H1 (cell line): ENCODE measurements at regions not wholly inside any gene's neighbourhood (a gene's known extent, or its start where the extent isn't known, plus 50 kb on each side); places are given as distances from the start of the nearest gene placed in this dataset.
"Not testable (repeated sequence)": the region's sequence is repeated elsewhere in the genome, so short reads cannot be mapped to it uniquely, and the experiment has no call there.

ENCODE experiments used
- CTCF ChIA-PET: fragments of 300-600 bp; sonication (Branson Sonifier 250); formaldehyde crosslinking; loops from one replicate; lab custom pipeline; 2021; ENCODE audit not compliant: partially characterized antibody; lab: Charles Lee
- POLR2A ChIA-PET: fragments of 300-600 bp; sonication (Branson Sonifier 250); formaldehyde crosslinking; loops from one replicate; lab custom pipeline; 2021; ENCODE audit warnings: inconsistent platforms; ENCODE audit not compliant: partially characterized antibody; lab: Charles Lee
- DNase-seq, 2 experiments: peaks; one replicate each; pipeline versions ENCODE4 v3.0.0 to v3.0.0-alpha.2; 2010 to 2022; ENCODE audit warnings: low spot score in 2 of 2, low read depth in 1 of 2, mixed read lengths in 1 of 2
- FAIRE-seq: peaks from 2 replicates; lab custom pipeline; 2011; peaks lifted over from hg19 to GRCh38; lab: Jason Lieb, UNC
- H2AFZ ChIP-seq: 2 replicates; pipeline ENCODE4 v1.8.1; 2012; ENCODE audit warnings: low read length, inconsistent platforms
- H2AK5ac ChIP-seq: 2 replicates; pipeline ENCODE4 v1.6.1; 2013; ENCODE audit warnings: low read depth, low read length
- H2BK120ac ChIP-seq: replicated peaks from 2 replicates; pipeline ENCODE3; 2013; ENCODE audit warnings: low read depth, low read length, inconsistent platforms
- H2BK12ac ChIP-seq: 2 replicates; pipeline ENCODE4 v1.6.1; 2013; ENCODE audit warnings: low read depth, low read length
- H2BK15ac ChIP-seq: 2 replicates; pipeline ENCODE4 v1.6.1; 2013; ENCODE audit warnings: low read length
- H2BK20ac ChIP-seq: 2 replicates; pipeline ENCODE4 v1.6.1; 2013; ENCODE audit warnings: low read length
- H2BK5ac ChIP-seq: 2 replicates; pipeline ENCODE4 v1.6.1; 2013; ENCODE audit warnings: low read depth, low read length
- H3K14ac ChIP-seq: 2 replicates; pipeline ENCODE4 v1.6.1; 2013; ENCODE audit warnings: inconsistent platforms; ENCODE audit not compliant: insufficient read length
- H3K18ac ChIP-seq: 2 replicates; pipeline ENCODE4 v1.6.1; 2013; ENCODE audit warnings: low read length; ENCODE audit errors: extremely low read depth
- H3K23ac ChIP-seq: 2 replicates; pipeline ENCODE4 v1.6.1; 2013; ENCODE audit warnings: inconsistent platforms; ENCODE audit not compliant: insufficient read length
- H3K23me2 ChIP-seq: 2 replicates; pipeline ENCODE4 v1.6.1; 2013; ENCODE audit warnings: low read depth, low read length
- H3K27ac ChIP-seq: 2 replicates; pipeline ENCODE4 v1.6.1; 2011; ENCODE audit warnings: low read depth, low read length, inconsistent platforms
- H3K27me3 ChIP-seq, 4 experiments: replicated peaks in 1 of 4; 1 replicate in 1 of 4; 2 replicates in 3 of 4; pipeline versions ENCODE4 v1.6.1 to v1.8.1; 2011 to 2013; ENCODE audit warnings: low read length in 3 of 4, mild to moderate bottlenecking in 3 of 4, inconsistent platforms in 2 of 4, mixed read lengths in 2 of 4, moderate library complexity in 1 of 4; ENCODE audit not compliant: control insufficient read depth in 3 of 4, insufficient read depth in 3 of 4; ENCODE audit errors: extremely low read depth in 1 of 4
- H3K36me3 ChIP-seq, 4 experiments: 2 replicates each; pipeline versions ENCODE4 v1.6.1 to v1.8.1; 2011 to 2013; ENCODE audit warnings: mild to moderate bottlenecking in 4 of 4, low read length in 3 of 4, moderate library complexity in 2 of 4, control low read depth in 1 of 4, inconsistent platforms in 1 of 4; ENCODE audit not compliant: insufficient read depth in 4 of 4, control insufficient read depth in 2 of 4
- H3K4ac ChIP-seq: replicated peaks from 2 replicates; pipeline ENCODE3; 2013; ENCODE audit warnings: low read length, low read depth, mixed read lengths, inconsistent platforms; ENCODE audit not compliant: insufficient read length
- H3K4me1 ChIP-seq, 4 experiments: replicated peaks in 1 of 4; 1 replicate in 1 of 4; 2 replicates in 3 of 4; pipeline versions ENCODE4 v1.6.1 to v1.8.1; 2011 to 2013; ENCODE audit warnings: low read length in 3 of 4, inconsistent platforms in 2 of 4, mixed read lengths in 1 of 4; ENCODE audit not compliant: insufficient read depth in 4 of 4, control insufficient read depth in 3 of 4
- H3K4me2 ChIP-seq, 2 experiments: 2 replicates each; pipeline versions ENCODE4 v1.6.1 to v1.8.1; 2011 to 2013; ENCODE audit warnings: low read depth in 2 of 2, low read length in 2 of 2, control low read depth in 1 of 2, inconsistent platforms in 1 of 2, mild to moderate bottlenecking in 1 of 2; ENCODE audit not compliant: insufficient read depth in 1 of 2
- H3K4me3 ChIP-seq, 4 experiments: fragments of 200-600, 300-600 bp in 1 of 4; sonication (generic), shearing (Covaris generic), sonication (Bioruptor Twin) in 1 of 4; 2 replicates each; pipeline versions ENCODE4 v1.5.1 to v1.8.1; 2011 to 2016; ENCODE audit warnings: low read length in 4 of 4, low read depth in 3 of 4, control low read depth in 2 of 4, inconsistent platforms in 2 of 4, mild to moderate bottlenecking in 2 of 4, mixed read lengths in 1 of 4, moderate library complexity in 1 of 4; ENCODE audit not compliant: insufficient read depth in 2 of 4; ENCODE audit errors: extremely low read depth in 1 of 4
- H3K56ac ChIP-seq: replicated peaks from 2 replicates; pipeline ENCODE3; 2013; ENCODE audit warnings: low read depth, mild to moderate bottlenecking, mixed read lengths, low read length, inconsistent platforms; ENCODE audit not compliant: insufficient read length
- H3K79me1 ChIP-seq: 2 replicates; pipeline ENCODE4 v1.6.1; 2013; ENCODE audit warnings: low read depth, low read length, control low read depth
- H3K79me2 ChIP-seq, 2 experiments: 2 replicates each; pipeline versions ENCODE4 v1.6.1 to v1.8.1; 2012 to 2013; ENCODE audit warnings: low read length in 2 of 2, mild to moderate bottlenecking in 2 of 2, inconsistent platforms in 1 of 2; ENCODE audit not compliant: insufficient read depth in 2 of 2, control insufficient read depth in 1 of 2
- H3K9ac ChIP-seq, 4 experiments: replicated peaks in 1 of 4; 1 replicate in 1 of 4; 2 replicates in 3 of 4; pipeline versions ENCODE4 v1.6.1 to v1.8.1; 2011 to 2013; ENCODE audit warnings: low read depth in 3 of 4, low read length in 3 of 4, control low read depth in 2 of 4, mild to moderate bottlenecking in 2 of 4, moderate library complexity in 2 of 4, inconsistent platforms in 1 of 4; ENCODE audit errors: extremely low read depth in 1 of 4
- H3K9me3 ChIP-seq, 2 experiments: 2 replicates each; pipeline versions ENCODE4 v1.6.1 to v1.8.1; 2012 to 2013; ENCODE audit warnings: mild to moderate bottlenecking in 2 of 2, moderate library complexity in 2 of 2, control low read depth in 1 of 2, inconsistent platforms in 1 of 2, low read depth in 1 of 2, low read length in 1 of 2, mixed read lengths in 1 of 2; ENCODE audit not compliant: insufficient read depth in 2 of 2
- H4K20me1 ChIP-seq, 2 experiments: replicated peaks in 1 of 2; 2 replicates each; pipeline versions ENCODE3 to v1.8.1; 2011 to 2013; ENCODE audit warnings: inconsistent platforms in 2 of 2, low read length in 2 of 2, mild to moderate bottlenecking in 1 of 2; ENCODE audit not compliant: insufficient read depth in 2 of 2, control insufficient read depth in 1 of 2
- H4K5ac ChIP-seq: 2 replicates; pipeline ENCODE4 v1.6.1; 2013; ENCODE audit warnings: low read length, low read depth, mixed read lengths, inconsistent platforms; ENCODE audit not compliant: insufficient read length
- H4K8ac ChIP-seq: 2 replicates; pipeline ENCODE4 v1.8.0; 2013; ENCODE audit warnings: mild to moderate bottlenecking, moderate library complexity, low read length, inconsistent platforms; ENCODE audit not compliant: insufficient read depth; ENCODE audit errors: extremely low read depth
- H4K91ac ChIP-seq: replicated peaks from 2 replicates; pipeline ENCODE3; 2013; ENCODE audit warnings: low read length, mixed read lengths, inconsistent platforms; ENCODE audit not compliant: insufficient read length
- WGBS, 2 experiments: shearing (Covaris generic) in 1 of 2; methylation state at CpG; one replicate each; pipeline versions ENCODE4 v1.1.6 to v1.1.7; 2013 to 2015; ENCODE audit warnings: low lambda C conversion rate in 2 of 2, mixed read lengths in 2 of 2, inconsistent platforms in 1 of 2, low coverage in 1 of 2, missing lambda C conversion rate in 1 of 2; ENCODE audit not compliant: insufficient replicate concordance in 2 of 2, insufficient coverage in 1 of 2, insufficient read length in 1 of 2; ENCODE audit errors: extremely low coverage in 1 of 2, missing lambda C conversion rate in 1 of 2; 5-methylcytosine and 5-hydroxymethylcytosine counted together

DNA sequence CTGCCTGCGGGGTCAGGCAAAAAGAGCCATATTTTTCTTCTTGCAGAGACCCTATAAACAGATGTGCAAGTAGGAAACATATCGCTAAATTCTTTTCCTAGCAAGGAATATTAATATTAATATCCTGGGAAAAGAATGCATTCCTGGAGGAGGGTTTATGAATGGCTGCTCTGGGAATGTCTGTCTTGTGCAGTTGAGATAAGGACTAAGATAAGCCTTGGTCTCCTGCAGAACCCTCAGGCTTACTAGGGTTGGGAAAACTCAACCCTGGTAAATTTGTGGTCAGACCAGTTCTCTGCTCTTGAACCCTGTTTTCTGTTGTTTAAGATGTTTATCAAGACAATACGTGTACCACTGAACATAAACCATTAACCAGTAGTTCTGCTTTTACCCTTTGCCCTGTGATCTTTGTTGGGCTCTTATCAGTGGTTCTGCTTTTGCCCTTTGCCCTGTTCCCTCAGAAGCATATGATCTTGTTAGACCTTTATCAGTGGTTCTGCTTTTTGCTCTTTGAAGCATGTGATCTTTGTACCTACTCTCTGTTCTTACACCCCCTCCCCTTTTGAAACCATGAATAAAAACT is 1548.2 kb upstream of the FLRT2 start:
- H3K36me3 ChIP-seq, H2BK15ac ChIP-seq, H2BK12ac ChIP-seq, H3K56ac ChIP-seq, H3K4me3 ChIP-seq, H3K23ac ChIP-seq, FAIRE-seq, H4K5ac ChIP-seq, H3K9ac ChIP-seq, H3K79me2 ChIP-seq, H3K27ac ChIP-seq, H2AFZ ChIP-seq, H3K18ac ChIP-seq, H3K27me3 ChIP-seq, H3K79me1 ChIP-seq, H3K4ac ChIP-seq, H2BK120ac ChIP-seq, H2AK5ac ChIP-seq, H2BK20ac ChIP-seq, CTCF ChIA-PET, H3K4me2 ChIP-seq, DNase-seq, H4K8ac ChIP-seq, H3K14ac ChIP-seq, POLR2A ChIA-PET, H4K20me1 ChIP-seq, H4K91ac ChIP-seq, H3K23me2 ChIP-seq, H3K9me3 ChIP-seq, H2BK5ac ChIP-seq, H3K4me1 ChIP-seq: not testable (repeated sequence)
- WGBS, 2 experiments, result 99% methylated on average over 3 of the region's 3 CpGs; no CpG with 5 or more reads in 1 of the 2 experiments
